GM20431 (cell line): ENCODE measurements at regions not wholly inside any gene's neighbourhood (a gene's known extent, or its start where the extent isn't known, plus 50 kb on each side); places are given as distances from the start of the nearest gene placed in this dataset.

Experiments used
- in situ Hi-C: fragments of 300-500 bp; cut with MseI, MboI; formaldehyde crosslinking; loops from one replicate; pipeline ENCODE4 v1.15.0; 2020; ENCODE audit warnings: low sequenced_read_pairs; ENCODE audit not compliant: unreplicated experiment

GRCh38 chr19:31166206-31166605 is 183.0 kb downstream of the TSHZ3 start:
- in situ Hi-C loops: no loop called here

GRCh38 chr19:31164791-31165251 is 184.4 kb downstream of the TSHZ3 start:
- in situ Hi-C loops: no loop called here

GRCh38 chr19:31160336-31160926 is 188.8 kb downstream of the TSHZ3 start:
- in situ Hi-C loops: no loop called here

DNA sequence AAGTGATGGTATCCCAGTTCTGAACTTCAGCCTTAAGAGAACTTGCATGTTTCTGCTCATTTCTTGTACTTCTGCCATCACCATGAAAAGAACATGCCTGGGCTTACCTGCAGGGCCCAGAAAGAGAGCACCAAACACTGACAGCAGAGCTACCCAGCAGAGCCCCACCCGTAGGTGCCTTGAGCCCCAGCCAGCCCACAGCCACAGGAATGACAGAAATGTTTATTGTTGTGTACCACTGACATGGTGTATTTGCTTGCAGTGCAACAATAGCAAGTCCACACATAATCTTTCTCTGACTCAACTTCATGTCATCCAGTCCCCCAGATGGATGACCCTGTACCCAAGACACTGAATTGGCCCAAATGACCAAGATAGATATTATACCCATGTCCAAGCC is 195.2 kb downstream of the TSHZ3 start:
- in situ Hi-C loops: no loop called here

- in situ Hi-C loops: no loop called here
These were observed 196.3 kb downstream of the TSHZ3 start for GRCh38 chr19:31152906-31153305.

DNA sequence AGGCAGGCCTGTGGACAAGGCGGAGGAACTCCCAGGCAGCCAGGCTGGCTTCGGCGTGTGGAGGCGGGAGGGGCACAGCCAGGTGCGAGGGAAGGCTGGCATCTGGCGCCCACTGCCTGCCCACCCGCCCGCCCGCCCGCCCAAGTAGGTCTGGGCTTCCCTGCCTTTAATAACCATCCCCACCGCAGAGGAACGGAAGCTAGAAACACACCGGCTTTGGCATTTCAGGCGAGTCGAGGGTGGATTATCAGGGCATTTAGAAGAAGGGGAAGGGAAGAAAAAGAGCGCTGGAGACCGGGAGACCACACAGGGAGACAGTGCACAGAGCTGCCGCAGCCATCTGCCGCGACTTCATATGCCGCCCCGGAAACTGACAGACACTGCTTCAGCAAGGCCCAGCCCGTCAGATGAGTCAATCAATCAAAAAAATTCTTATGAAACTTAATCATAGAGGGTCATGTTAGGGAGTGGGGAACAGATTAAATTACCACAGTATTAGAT is 199.7 kb downstream of the TSHZ3 start:
- in situ Hi-C loops: no loop called here

GRCh38 chr19:31148671-31149070 is 200.6 kb downstream of the TSHZ3 start:
- in situ Hi-C loops: no loop called here

DNA sequence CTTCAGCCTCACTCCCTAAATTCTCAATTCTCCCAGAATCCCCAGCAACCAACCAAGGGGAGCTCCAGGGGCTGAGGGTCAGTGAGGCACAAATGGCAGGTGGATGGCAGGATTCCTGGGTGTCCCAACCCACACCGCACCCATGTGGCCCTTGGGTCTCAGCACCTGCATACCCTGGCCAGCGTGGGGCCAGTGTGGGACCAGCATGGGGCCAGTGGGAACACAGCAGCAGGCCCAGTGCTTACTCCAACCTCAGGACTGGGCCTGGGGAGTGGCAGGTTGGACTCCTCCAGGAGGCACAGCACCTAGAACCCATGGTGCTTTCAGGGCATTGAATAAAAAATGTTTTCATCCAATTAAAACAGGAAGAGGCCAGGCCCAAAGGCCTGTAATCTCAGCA is 202.0 kb downstream of the TSHZ3 start:
- in situ Hi-C loops: no loop called here

DNA sequence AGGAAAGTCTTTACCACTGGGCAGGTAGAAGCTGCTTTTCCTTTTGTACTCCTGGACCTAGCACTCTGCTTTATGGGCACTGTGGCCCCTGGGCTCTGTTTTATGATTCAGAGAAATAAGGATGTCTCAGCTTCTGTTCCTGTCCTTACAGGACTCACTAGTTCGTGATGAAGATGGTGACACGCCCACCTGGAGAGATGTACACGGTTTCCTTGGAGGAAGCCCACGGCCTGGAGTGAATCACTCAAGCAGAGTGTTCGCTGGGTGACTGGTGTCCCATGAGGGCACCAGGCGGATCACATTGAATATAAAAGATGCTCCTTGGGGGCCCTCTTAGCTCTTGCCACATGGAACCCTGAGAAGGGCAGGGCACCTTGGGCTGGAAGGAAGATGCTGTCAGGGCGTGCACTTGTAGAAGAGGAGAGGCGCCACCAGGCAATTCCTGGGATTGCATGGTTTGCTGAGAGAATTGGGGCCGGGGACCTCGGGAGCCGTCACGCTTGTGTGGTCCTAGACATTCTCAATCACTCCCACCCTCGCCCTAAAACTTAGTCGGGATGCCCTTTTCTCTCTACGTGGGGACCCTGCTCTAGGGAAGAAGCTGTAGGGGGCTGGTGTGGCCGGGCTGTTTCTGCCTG is 202.6 kb downstream of the TSHZ3 start:
- in situ Hi-C loops: no loop called here

DNA sequence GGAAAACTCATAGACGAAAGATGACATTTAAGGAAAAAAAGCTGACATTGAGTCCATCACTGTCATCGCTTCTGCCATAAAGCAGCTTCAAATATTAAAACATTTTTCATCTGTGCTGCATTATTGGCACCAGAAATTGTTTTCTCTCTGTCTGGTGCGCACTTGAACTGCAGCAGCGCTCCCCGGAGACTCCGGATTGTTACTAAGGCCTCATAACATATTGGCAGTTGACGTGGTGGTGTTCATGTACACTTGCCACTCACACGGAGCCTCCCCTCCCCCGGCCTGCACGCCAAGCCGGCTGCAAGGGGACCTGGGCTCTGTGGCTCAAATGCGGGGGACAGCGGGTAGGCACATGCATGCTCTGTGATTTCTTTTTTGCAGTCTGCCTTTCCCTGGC is 203.2 kb downstream of the TSHZ3 start:
- in situ Hi-C loops: no loop called here

GRCh38 chr19:31145007-31145406 is 204.2 kb downstream of the TSHZ3 start:
- in situ Hi-C loops: no loop called here

GRCh38 chr19:31144075-31144870 is 205.0 kb downstream of the TSHZ3 start:
- in situ Hi-C loops: no loop called here

- in situ Hi-C loops: no loop called here
These were observed 207.9 kb downstream of the TSHZ3 start for GRCh38 chr19:31141301-31141700.

DNA sequence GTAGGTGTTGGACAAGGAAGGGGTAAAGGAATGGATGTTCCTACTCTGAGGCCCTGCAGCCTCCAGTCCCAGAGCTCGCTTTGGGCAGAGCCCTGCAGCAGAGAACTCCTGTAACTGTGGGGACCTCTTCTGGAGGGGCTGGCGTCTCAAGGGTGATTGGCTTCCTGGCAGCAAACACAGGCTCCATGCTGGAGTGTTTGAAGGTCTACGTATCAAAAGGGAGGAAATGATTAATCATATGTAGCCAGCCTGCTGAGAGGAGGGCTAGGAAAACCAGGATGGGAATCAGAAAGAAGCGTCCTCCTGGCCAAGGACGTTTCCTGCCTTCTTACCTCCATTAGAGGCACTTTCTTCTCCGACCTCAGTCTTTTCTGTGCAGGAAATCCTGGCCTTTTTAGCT is 208.5 kb downstream of the TSHZ3 start:
- in situ Hi-C loops: no loop called here

DNA sequence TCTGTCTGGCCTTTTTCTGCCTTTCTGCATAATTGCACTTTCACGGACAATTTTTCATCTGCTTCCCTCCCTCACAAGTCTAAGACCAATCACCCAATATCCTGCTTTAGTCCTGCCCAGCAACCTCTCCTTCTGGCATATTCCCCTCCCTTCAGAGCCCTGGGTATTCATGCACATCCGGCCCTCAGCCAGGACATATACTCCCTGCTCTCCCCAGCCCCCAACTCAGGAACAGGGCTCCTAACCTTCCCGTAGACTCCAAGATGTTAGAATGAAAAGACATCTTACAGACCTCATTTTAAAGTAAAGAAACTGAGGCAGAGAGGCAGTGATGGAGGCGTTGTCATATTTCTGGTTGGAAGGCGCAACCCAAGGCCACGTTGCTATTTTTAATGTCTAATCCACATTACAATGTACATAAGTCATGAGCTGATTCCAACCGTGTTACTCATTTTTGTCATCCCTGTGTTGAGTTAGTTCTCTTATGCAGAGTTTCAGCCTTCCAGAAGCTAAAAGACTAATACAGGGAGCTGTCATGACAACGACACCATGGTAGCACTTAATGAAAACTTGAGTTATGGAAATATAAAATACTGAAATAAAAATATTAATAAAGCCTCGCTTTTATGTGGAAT is 209.2 kb downstream of the TSHZ3 start:
- in situ Hi-C loops: no loop called here

DNA sequence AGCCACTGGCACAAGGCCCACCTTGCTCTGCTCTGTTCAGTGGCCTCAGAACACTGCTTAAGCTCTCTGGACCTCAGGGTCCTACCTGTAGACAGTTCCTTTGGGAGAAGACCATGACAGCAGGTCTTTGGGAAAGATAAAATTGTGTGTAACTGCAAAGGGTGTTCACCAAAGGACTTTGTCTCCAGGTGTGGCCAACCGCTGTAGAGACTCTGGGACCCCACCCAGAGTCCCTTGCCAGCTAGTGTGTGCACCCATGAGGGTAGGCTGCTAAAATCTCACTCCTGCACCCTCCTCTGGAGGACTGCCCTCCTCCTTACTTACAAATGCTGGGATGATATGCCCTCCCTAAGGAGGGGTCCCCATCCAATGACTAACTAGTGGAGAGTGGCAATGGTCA is 211.2 kb downstream of the TSHZ3 start:
- in situ Hi-C loops: no loop called here

DNA sequence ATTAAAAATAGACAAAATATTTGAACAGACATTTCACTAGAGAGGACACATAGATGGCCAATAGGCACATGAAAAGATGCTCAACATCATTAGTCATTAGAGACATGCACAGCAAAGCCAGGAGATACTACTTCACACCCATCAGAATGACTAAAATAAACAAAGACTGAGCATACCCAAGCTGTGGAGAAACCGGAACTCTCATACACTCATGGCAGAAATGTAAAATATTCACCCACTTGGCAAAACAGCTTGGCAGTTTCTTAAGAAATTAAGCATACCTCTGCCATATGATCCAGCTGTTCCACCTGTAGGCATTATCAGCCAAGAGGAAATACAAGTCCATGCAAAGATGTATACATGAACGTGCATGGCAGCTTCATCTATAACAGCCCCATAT is 213.4 kb downstream of the TSHZ3 start:
- in situ Hi-C loops: no loop called here

- in situ Hi-C loops: no loop called here
These were observed 216.5 kb downstream of the TSHZ3 start for GRCh38 chr19:31132753-31133110.

DNA sequence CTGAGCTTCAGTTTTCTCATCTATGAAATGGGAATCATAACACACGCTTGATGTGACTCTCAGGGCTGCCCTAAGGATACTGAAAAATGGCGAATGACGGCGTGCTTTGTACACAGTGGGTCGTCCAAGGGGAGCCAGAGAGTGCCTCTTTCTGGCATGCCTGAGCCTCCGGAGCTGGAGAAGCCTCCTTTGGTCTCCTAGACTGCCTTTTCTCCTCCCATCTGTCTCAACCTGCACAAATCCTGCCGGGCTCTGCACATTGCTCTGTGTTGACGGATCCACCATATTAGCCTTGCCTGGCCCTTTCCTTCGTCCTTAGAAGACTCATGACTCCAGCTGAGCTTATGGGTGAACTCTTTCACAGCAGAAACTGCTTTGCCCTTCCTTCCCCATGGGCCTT is 220.9 kb downstream of the TSHZ3 start:
- in situ Hi-C loops: no loop called here

DNA sequence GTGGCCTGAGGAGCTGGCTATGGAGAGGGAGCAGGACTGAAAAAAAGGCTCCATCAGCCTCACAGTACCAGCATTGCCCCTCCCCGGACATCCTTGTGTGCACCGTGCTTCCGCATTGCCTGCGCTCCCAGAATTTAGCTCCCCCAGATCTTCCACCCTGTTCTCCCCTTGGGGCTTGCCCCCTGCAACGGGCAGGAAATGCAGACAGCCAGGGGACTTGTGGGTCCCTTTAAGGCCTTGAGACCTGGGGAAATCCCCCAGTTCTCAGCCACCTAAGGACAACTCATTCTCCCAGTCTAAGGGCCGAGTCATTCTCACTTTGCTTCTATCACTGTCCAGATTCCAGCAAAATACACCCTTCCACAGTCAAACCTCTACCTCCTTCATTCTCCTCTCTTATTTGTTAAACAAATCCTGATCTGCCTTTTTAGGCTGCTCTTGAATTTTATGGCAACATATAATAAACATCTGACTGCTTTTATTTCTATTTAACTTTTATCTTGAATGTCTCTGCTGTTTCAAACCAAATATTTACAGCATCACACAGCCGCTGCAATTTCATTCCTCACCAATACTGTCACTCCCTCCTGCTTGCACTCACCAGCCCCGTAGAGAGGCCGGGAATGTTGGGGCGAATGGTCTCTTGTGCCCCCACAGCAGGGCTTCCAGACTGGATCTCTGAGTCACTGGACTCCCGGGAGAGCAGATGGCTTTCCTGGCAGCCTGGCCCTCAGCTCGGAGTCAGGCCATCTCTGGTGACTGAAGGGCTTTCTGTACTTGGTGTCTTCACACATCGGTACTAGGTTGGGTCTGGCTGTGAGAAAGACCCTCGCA is 221.9 kb downstream of the TSHZ3 start:
- in situ Hi-C loops: no loop called here
